ENCODE measurements at regions not wholly inside any gene's neighbourhood (a gene's known extent, or its start where the extent isn't known, plus 50 kb on each side); places are given as distances from the start of the nearest gene placed in this dataset.

GRCh38 chr15:62643572-62643971 lies 399.0 kb upstream of the TPM1 start:
- H3K27ac ChIP-seq (ENCODE audit: low read length), result no peak overlapping the region
- peaks cover 9% of the 10 kb centered on the region for H3K4me1 ChIP-seq (ENCODE audit: low read length)
- no peak for TF ChIP-seq CTCF (IDR thresholded peaks at IDR 0.05; ENCODE audit: low read depth, low read length)
- no peak for TF ChIP-seq EZH2phosphoT487 (IDR thresholded peaks at IDR 0.05; ENCODE audit: low read depth)
- no peaks in the 10 kb centered on the region for H3K9me3 ChIP-seq (ENCODE audit: insufficient read depth, low read length)
- H3K9ac ChIP-seq (ENCODE audit: low read length), result no peak overlapping the region
- no peaks in the 10 kb centered on the region for H3K79me2 ChIP-seq (ENCODE audit: low read length)
- no peak overlapping the region for H2AFZ ChIP-seq (ENCODE audit: low read depth, low read length)
- H3K4me2 ChIP-seq (ENCODE audit: low read length), result no peak overlapping the region
- no peaks in the 10 kb centered on the region for H4K20me1 ChIP-seq (ENCODE audit: insufficient read depth, low read length)
- H3K27me3 ChIP-seq (ENCODE audit: low read depth, low read length), result no peaks in the 10 kb centered on the region
- no peak overlapping the region for H3K4me3 ChIP-seq (ENCODE audit: low read length)
- H3K36me3 ChIP-seq (replicated peaks; ENCODE audit: low read depth, low read length), result no peaks in the 10 kb centered on the region

- H3K27me3 ChIP-seq (ENCODE audit: low read depth, low read length), result no peaks in the 10 kb centered on the region
- no peak overlapping the region for H3K4me3 ChIP-seq (ENCODE audit: low read length)
- no peaks in the 10 kb centered on the region for H4K20me1 ChIP-seq (ENCODE audit: insufficient read depth, low read length)
- H3K4me2 ChIP-seq (ENCODE audit: low read length), result no peak overlapping the region
- TF ChIP-seq CTCF (IDR thresholded peaks at IDR 0.05; ENCODE audit: low read depth, low read length), result no peak
- TF ChIP-seq EZH2phosphoT487 (IDR thresholded peaks at IDR 0.05; ENCODE audit: low read depth), result no peak
- no peaks in the 10 kb centered on the region for H3K79me2 ChIP-seq (ENCODE audit: low read length)
- H3K36me3 ChIP-seq (replicated peaks; ENCODE audit: low read depth, low read length), result no peaks in the 10 kb centered on the region
- H2AFZ ChIP-seq (ENCODE audit: low read depth, low read length), result no peak overlapping the region
- H3K4me1 ChIP-seq (ENCODE audit: low read length), result peaks cover 15% of the 10 kb centered on the region
- H3K9me3 ChIP-seq (ENCODE audit: insufficient read depth, low read length), result no peaks in the 10 kb centered on the region
- no peak overlapping the region for H3K9ac ChIP-seq (ENCODE audit: low read length)
- H3K27ac ChIP-seq (ENCODE audit: low read length), result no peak overlapping the region
Measured at GRCh38 chr15:62644216-62644888, 398.2 kb upstream of the TPM1 start.

GRCh38 chr15:62644889-62645742 lies 397.4 kb upstream of the TPM1 start:
- H3K9ac ChIP-seq (ENCODE audit: low read length), result no peak overlapping the region
- H3K36me3 ChIP-seq (replicated peaks; ENCODE audit: low read depth, low read length), result peaks cover under 1% of the 10 kb centered on the region
- H2AFZ ChIP-seq (ENCODE audit: low read depth, low read length), result no peak overlapping the region
- H3K79me2 ChIP-seq (ENCODE audit: low read length), result no peaks in the 10 kb centered on the region
- H3K4me3 ChIP-seq (ENCODE audit: low read length), result no peak overlapping the region
- no peak overlapping the region for H3K4me2 ChIP-seq (ENCODE audit: low read length)
- no peak overlapping the region for H3K27ac ChIP-seq (ENCODE audit: low read length)
- H3K9me3 ChIP-seq (ENCODE audit: insufficient read depth, low read length), result no peaks in the 10 kb centered on the region
- H3K4me1 ChIP-seq (ENCODE audit: low read length), result peaks cover 22% of the 10 kb centered on the region
- no peaks in the 10 kb centered on the region for H3K27me3 ChIP-seq (ENCODE audit: low read depth, low read length)
- H4K20me1 ChIP-seq (ENCODE audit: insufficient read depth, low read length), result no peaks in the 10 kb centered on the region
- TF ChIP-seq EZH2phosphoT487 (IDR thresholded peaks at IDR 0.05; ENCODE audit: low read depth), result no peak
- no peak for TF ChIP-seq CTCF (IDR thresholded peaks at IDR 0.05; ENCODE audit: low read depth, low read length)

- no peaks in the 10 kb centered on the region for H3K79me2 ChIP-seq (ENCODE audit: low read length)
- no peaks in the 10 kb centered on the region for H4K20me1 ChIP-seq (ENCODE audit: insufficient read depth, low read length)
- no peak overlapping the region for H3K27ac ChIP-seq (ENCODE audit: low read length)
- no peaks in the 10 kb centered on the region for H3K9me3 ChIP-seq (ENCODE audit: insufficient read depth, low read length)
- peaks cover 4% of the 10 kb centered on the region for H3K36me3 ChIP-seq (replicated peaks; ENCODE audit: low read depth, low read length)
- no peak overlapping the region for H3K4me3 ChIP-seq (ENCODE audit: low read length)
- TF ChIP-seq CTCF (IDR thresholded peaks at IDR 0.05; ENCODE audit: low read depth, low read length), result no peak
- no peak overlapping the region for H3K9ac ChIP-seq (ENCODE audit: low read length)
- peaks cover 38% of the 10 kb centered on the region for H3K4me1 ChIP-seq (ENCODE audit: low read length)
- H3K4me2 ChIP-seq (ENCODE audit: low read length), result no peak overlapping the region
- no peaks in the 10 kb centered on the region for H3K27me3 ChIP-seq (ENCODE audit: low read depth, low read length)
- no peak overlapping the region for H2AFZ ChIP-seq (ENCODE audit: low read depth, low read length)
Measured at GRCh38 chr15:62647202-62647842, 395.2 kb upstream of the TPM1 start.

Data from OCI-LY3 (cell line).